Kidney (tissue), 13 donors: ENCODE measurements at regions not wholly inside any gene's neighbourhood (a gene's known extent, or its start where the extent isn't known, plus 50 kb on each side); places are given as distances from the start of the nearest gene placed in this dataset.

Experiments used
- DNase-seq, 5 donors: peaks; one replicate each; pipeline ENCODE4 v3.0.0-alpha.2; 2013 to 2020
- FAIRE-seq: peaks from 2 replicates; lab custom pipeline; 2012; peaks lifted over from hg19 to GRCh38; lab: Jason Lieb, UNC
- H3K27ac ChIP-seq, 2 donors: one replicate each; pipeline ENCODE4 v1.7.0; 2013; ENCODE audit warnings: low read depth in 2 of 2, low read length in 2 of 2, inconsistent platforms in 1 of 2
- H3K27me3 ChIP-seq: one replicate; pipeline ENCODE4 v1.7.1; 2013; ENCODE audit warnings: low read length, inconsistent platforms; ENCODE audit not compliant: control insufficient read depth, insufficient read depth
- H3K36me3 ChIP-seq, 3 donors: one replicate each; pipeline versions ENCODE4 v1.7.0 to v1.7.1; 2013; ENCODE audit warnings: low read length in 3 of 3, control low read depth in 1 of 3, inconsistent platforms in 1 of 3; ENCODE audit not compliant: insufficient read depth in 3 of 3, control insufficient read depth in 2 of 3
- H3K4me1 ChIP-seq, 3 donors: one replicate each; pipeline versions ENCODE4 v1.7.0 to v1.7.1; 2013; ENCODE audit warnings: low read length in 3 of 3, inconsistent platforms in 1 of 3, low read depth in 1 of 3; ENCODE audit not compliant: control insufficient read depth in 2 of 3, insufficient read depth in 2 of 3
- H3K4me3 ChIP-seq, 3 donors: one replicate each; pipeline versions ENCODE4 v1.7.0 to v1.8.1; 2013; ENCODE audit warnings: low read length in 3 of 3, control low read depth in 1 of 3, inconsistent platforms in 1 of 3
- H3K9ac ChIP-seq, 3 donors: one replicate each; pipeline versions ENCODE4 v1.7.0 to v1.7.1; 2013; ENCODE audit warnings: low read length in 3 of 3, control low read depth in 1 of 3, inconsistent platforms in 1 of 3
- H3K9me3 ChIP-seq, 3 donors: one replicate each; pipeline versions ENCODE4 v1.7.0 to v1.7.1; 2013; ENCODE audit warnings: low read length in 3 of 3, control low read depth in 1 of 3, inconsistent platforms in 1 of 3; ENCODE audit not compliant: control insufficient read depth in 2 of 3, insufficient read depth in 1 of 3
- intact Hi-C: fragments of 100-400 bp; cut with DNase I; formaldehyde crosslinking; loops from one replicate; pipeline ENCODE4 v1.11.1; 2022
- TF ChIP-seq, protein P1 (sequence below): IDR thresholded peaks from 3 replicates; pipeline ENCODE4 v1.5.1; 2012; ENCODE audit warnings: mild to moderate bottlenecking, moderate library complexity, borderline replicate concordance; ENCODE audit not compliant: insufficient read depth; ENCODE audit errors: extremely low read depth
- donor health status: control.
- donor health status: control.
- donor health status: control.
- donor health status: control.
- donor health status: control.
- donor health status: DM: yes; HTN: yes; CAD: no.
- donor health status: Normal renal cell carcinoma (clear cell type).

DNA sequence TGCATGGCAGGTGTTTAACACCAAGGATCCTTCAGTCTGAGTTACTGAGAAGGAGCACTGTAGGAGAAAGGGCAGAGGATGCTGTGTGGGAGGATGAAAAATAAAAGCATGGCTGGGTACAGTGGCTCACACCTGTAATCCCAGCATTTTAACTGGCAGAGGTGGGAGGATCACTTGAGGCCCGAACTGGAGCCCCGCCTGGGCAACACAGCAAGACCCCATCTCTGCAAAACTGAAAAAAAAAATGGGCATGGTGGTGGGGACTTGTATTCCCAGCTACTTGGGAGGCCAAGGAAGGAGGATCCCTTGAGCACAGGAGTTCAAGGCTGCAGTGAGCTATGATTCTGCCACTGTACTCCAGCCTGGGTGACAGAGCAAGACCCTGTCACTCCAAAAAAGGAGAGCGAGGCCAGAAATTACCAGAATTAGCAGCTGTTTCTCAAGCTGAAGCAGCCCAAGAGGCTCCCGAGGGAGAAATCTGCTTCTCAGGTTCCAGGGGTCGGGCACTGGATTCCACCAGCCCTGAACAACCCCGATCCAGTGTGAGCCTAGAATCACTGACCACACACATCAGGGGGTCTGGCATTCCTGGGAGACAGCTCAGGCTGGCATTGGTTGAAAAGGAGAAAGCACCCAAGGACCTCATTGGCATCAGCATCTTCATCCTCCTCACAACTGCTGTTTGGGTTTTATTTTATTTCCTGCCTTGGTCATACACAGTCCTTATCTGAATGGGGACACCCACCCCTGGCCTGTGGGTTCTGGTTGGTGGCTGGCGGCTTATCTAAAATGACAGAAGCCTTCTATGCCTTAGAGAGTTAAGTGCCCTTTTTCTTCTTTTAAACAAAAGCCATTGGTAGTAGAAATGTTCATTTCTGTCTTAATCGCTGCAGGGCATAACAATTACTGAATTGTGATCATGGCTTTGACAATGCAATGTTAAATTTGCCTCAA lies 66.3 kb upstream of the TRIM2 start:
- Histone ChIP-seq H3K4me1 (peaks cover 0 to under 1% (median 0%) of the 10 kb centered on the region in 3 donors), H3K4me3 (no peak overlapping the region), H3K27ac (no peak overlapping the region), H3K9ac (no peak overlapping the region), H3K9me3 (no peaks in the 10 kb centered on the region), H3K36me3 (no peaks in the 10 kb centered on the region), H3K27me3 (no peaks in the 10 kb centered on the region)
- TF ChIP-seq, protein P1, sequence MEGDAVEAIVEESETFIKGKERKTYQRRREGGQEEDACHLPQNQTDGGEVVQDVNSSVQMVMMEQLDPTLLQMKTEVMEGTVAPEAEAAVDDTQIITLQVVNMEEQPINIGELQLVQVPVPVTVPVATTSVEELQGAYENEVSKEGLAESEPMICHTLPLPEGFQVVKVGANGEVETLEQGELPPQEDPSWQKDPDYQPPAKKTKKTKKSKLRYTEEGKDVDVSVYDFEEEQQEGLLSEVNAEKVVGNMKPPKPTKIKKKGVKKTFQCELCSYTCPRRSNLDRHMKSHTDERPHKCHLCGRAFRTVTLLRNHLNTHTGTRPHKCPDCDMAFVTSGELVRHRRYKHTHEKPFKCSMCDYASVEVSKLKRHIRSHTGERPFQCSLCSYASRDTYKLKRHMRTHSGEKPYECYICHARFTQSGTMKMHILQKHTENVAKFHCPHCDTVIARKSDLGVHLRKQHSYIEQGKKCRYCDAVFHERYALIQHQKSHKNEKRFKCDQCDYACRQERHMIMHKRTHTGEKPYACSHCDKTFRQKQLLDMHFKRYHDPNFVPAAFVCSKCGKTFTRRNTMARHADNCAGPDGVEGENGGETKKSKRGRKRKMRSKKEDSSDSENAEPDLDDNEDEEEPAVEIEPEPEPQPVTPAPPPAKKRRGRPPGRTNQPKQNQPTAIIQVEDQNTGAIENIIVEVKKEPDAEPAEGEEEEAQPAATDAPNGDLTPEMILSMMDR: no peak
- intact Hi-C loops: no loop called here
- no peak for FAIRE-seq
- DNase-seq: peak in 1 of 5 donors; percentile 27

DNA sequence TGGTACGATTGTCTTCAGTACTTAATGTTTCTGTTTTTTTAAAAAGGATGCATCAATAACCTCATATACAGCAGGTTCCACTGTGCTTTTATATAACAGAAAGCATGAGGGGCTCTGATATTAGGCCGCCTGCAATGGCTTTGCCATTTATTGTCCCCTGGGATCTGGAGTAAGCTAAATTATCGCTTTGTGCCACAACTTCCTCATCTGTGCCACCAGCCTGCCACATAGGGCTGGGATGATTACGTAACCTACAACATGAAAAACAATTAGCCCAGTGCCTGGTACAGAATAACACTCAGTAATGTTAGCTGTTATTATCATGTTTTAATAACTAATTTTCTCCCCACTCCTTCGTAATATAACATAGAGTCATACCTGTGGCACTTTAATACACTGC lies 65.5 kb upstream of the TRIM2 start:
- H3K36me3 ChIP-seq: no peaks in the 10 kb centered on the region
- H3K27me3 ChIP-seq: no peaks in the 10 kb centered on the region
- no peak for DNase-seq
- TF ChIP-seq, protein P1: no peak
- no peaks in the 10 kb centered on the region for H3K9me3 ChIP-seq
- no peak for FAIRE-seq
- H3K4me1 ChIP-seq: peaks cover 0 to 3% (median under 1%) of the 10 kb centered on the region in 3 donors
- H3K4me3 ChIP-seq: no peak overlapping the region
- H3K27ac ChIP-seq: no peak overlapping the region
- intact Hi-C loops: no loop called here
- H3K9ac ChIP-seq: no peak overlapping the region

DNA sequence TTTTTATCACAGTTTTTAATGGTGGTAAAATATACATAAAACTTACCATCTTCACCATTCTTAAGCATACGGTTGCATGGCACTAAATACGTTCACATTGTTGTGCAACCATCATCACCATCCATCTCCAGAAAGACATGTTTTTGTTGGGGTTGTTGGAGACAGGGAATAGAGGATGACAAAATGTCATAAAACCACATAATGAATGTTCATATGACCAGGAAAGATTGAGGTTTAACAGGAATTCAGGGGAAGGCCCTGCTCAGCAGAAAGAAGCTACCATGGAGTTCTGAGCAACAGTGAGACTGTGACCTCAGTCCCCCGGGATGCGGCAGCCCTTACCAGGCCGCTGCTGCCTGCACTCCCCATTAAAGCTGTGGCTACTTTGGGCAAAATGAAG lies 63.9 kb upstream of the TRIM2 start:
- DNase-seq: no peak
- H3K9ac ChIP-seq: no peak overlapping the region
- FAIRE-seq: no peak
- intact Hi-C loops: loop anchor here (10.0 kb wide), 2 partner anchors 185 to 435 kb away; no protein-coding TSS in a partner anchor
- H3K4me3 ChIP-seq: no peak overlapping the region
- peaks cover 0 to 5% (median 2%) of the 10 kb centered on the region in 3 donors for H3K4me1 ChIP-seq
- no peaks in the 10 kb centered on the region for H3K27me3 ChIP-seq
- H3K36me3 ChIP-seq: no peaks in the 10 kb centered on the region
- no peak overlapping the region for H3K27ac ChIP-seq
- TF ChIP-seq, protein P1: no peak
- no peaks in the 10 kb centered on the region for H3K9me3 ChIP-seq
